Testis (tissue), 2 donors: ENCODE measurements at regions not wholly inside any gene's neighbourhood (a gene's known extent, or its start where the extent isn't known, plus 50 kb on each side); places are given as distances from the start of the nearest gene placed in this dataset.

ENCODE experiments used
- DNase-seq: peaks from one replicate; pipeline ENCODE4 v3.0.0-alpha.2; 2019
- H3K27ac ChIP-seq, 2 donors: fragments of 200-600 bp; sonication (generic); one replicate each; pipeline ENCODE4 v1.5.1; 2019
- H3K27me3 ChIP-seq: fragments of 200-600 bp; sonication (generic); one replicate; pipeline ENCODE4 v1.5.1; 2019
- H3K36me3 ChIP-seq: fragments of 200-600 bp; sonication (generic); one replicate; pipeline ENCODE4 v1.5.1; 2017; ENCODE audit warnings: low read depth; ENCODE audit errors: missing control alignments
- H3K4me1 ChIP-seq: fragments of 200-600 bp; sonication (generic); one replicate; pipeline ENCODE4 v1.5.1; 2019
- H3K4me3 ChIP-seq, 2 donors: fragments of 200-600 bp; sonication (generic); one replicate each; pipeline ENCODE4 v1.5.1; 2017 to 2019
- H3K9me3 ChIP-seq: fragments of 200-600 bp; sonication (generic); one replicate; pipeline ENCODE4 v1.5.1; 2017
- CTCF ChIP-seq, 3 experiments: fragments of 450-650 bp in 2 of 3; fragments of 200-600 bp in 1 of 3; sonication (generic) in 1 of 3; IDR thresholded peaks; one replicate each; pipeline ENCODE4 v1.5.1; 2016 to 2019; ENCODE audit warnings: antibody characterized with exemption in 3 of 3, mild to moderate bottlenecking in 2 of 3, moderate library complexity in 1 of 3
- POLR2A ChIP-seq: fragments of 450-650 bp; IDR thresholded peaks from one replicate; pipeline ENCODE4 v1.6.1; 2017; ENCODE audit warnings: antibody characterized with exemption, mild to moderate bottlenecking, moderate library complexity
- WGBS, 2 donors: methylation state at CpG; one replicate each; pipeline ENCODE4 v1.1.5; 2018; 5-methylcytosine and 5-hydroxymethylcytosine counted together
- intact Hi-C: fragments of 100-400 bp; cut with DNase I; formaldehyde crosslinking; loops from one replicate; pipeline ENCODE4 v1.15.1; 2023; ENCODE audit warnings: low total_unique reads

- WGBS, 2 donors: 89 to 95% methylated on average over 3 of the region's 3 CpGs
- Histone ChIP-seq H3K36me3 (no peaks in the 10 kb centered on the region), H3K4me1 (no peaks in the 10 kb centered on the region), H3K4me3 (no peak overlapping the region), H3K27me3 (no peaks in the 10 kb centered on the region), H3K27ac (no peak overlapping the region), H3K9me3 (no peaks in the 10 kb centered on the region)
- no peak for TF ChIP-seq POLR2A
- TF ChIP-seq CTCF (IDR thresholded peaks at IDR 0.05): no peak
- no peak for DNase-seq
- intact Hi-C loops: no loop called here
Observed at GRCh38 chr22:47822422-47822821, 1060.0 kb downstream of the TBC1D22A start.

- DNase-seq: no peak
- no peak overlapping the region for H3K27ac ChIP-seq
- TF ChIP-seq POLR2A (no peak), CTCF (IDR thresholded peaks at IDR 0.05) (no peak)
- no peaks in the 10 kb centered on the region for H3K36me3 ChIP-seq
- intact Hi-C loops: no loop called here
- 75 to 92% methylated on average over 9 of the region's 9 CpGs for WGBS, 2 donors
- H3K4me1 ChIP-seq: no peaks in the 10 kb centered on the region
- no peaks in the 10 kb centered on the region for H3K27me3 ChIP-seq
- no peaks in the 10 kb centered on the region for H3K9me3 ChIP-seq
- H3K4me3 ChIP-seq: no peak overlapping the region
Observed at GRCh38 chr22:47818496-47818895, 1056.0 kb downstream of the TBC1D22A start.

- 92 to 95% methylated on average over 5 of the region's 5 CpGs for WGBS, 2 donors
Observed at GRCh38 chr22:47817380-47817779, 1054.9 kb downstream of the TBC1D22A start.

GRCh38 chr22:47816863-47817210 is 1054.4 kb downstream of the TBC1D22A start:
- intact Hi-C loops: no loop called here
- Histone ChIP-seq H3K27me3 (no peaks in the 10 kb centered on the region), H3K4me1 (no peaks in the 10 kb centered on the region), H3K4me3 (no peak overlapping the region), H3K36me3 (no peaks in the 10 kb centered on the region), H3K9me3 (no peaks in the 10 kb centered on the region), H3K27ac (no peak overlapping the region)
- TF ChIP-seq CTCF (IDR thresholded peaks at IDR 0.05) (no peak), POLR2A (no peak)
- WGBS, 2 donors: 84 to 95% methylated on average over 9 of the region's 9 CpGs
- DNase-seq: no peak

More at GRCh38 chr22:47817380-47817779, 1054.9 kb downstream of the TBC1D22A start:
- no peaks in the 10 kb centered on the region for H3K27me3 ChIP-seq
- H3K4me1 ChIP-seq: no peaks in the 10 kb centered on the region
- intact Hi-C loops: no loop called here
- DNase-seq: no peak
- no peaks in the 10 kb centered on the region for H3K9me3 ChIP-seq
- H3K27ac ChIP-seq: no peak overlapping the region
- no peak overlapping the region for H3K4me3 ChIP-seq
- no peaks in the 10 kb centered on the region for H3K36me3 ChIP-seq
- no peak for TF ChIP-seq CTCF (IDR thresholded peaks at IDR 0.05)
- TF ChIP-seq POLR2A: no peak

- H3K4me1 ChIP-seq: no peaks in the 10 kb centered on the region
- no peak overlapping the region for H3K27ac ChIP-seq
- no peaks in the 10 kb centered on the region for H3K36me3 ChIP-seq
- intact Hi-C loops: no loop called here
- H3K27me3 ChIP-seq: no peaks in the 10 kb centered on the region
- DNase-seq: no peak
- 86 to 94% methylated on average over 16 of the region's 16 CpGs for WGBS, 2 donors
- TF ChIP-seq CTCF (IDR thresholded peaks at IDR 0.05) (no peak), POLR2A (no peak)
- no peaks in the 10 kb centered on the region for H3K9me3 ChIP-seq
- H3K4me3 ChIP-seq: no peak overlapping the region
Observed at GRCh38 chr22:47816121-47816862, 1053.8 kb downstream of the TBC1D22A start.
